ENCODE measurements at regions not wholly inside any gene's neighbourhood (a gene's known extent, or its start where the extent isn't known, plus 50 kb on each side); places are given as distances from the start of the nearest gene placed in this dataset.

- Histone ChIP-seq H3K27me3 (no peaks in the 10 kb centered on the region), H2AFZ (replicated peaks) (no peak overlapping the region)
- no peaks in the 10 kb centered on the region for H3K27me3 Mint-ChIP-seq (ENCODE audit: insufficient read depth, low read depth)
Observed at GRCh38 chr7:124318721-124319450, 286.0 kb upstream of the TMEM229A start.

GRCh38 chr7:124310934-124311390, 278.1 kb upstream of the TMEM229A start:
- no peak overlapping the region for H3K27ac Mint-ChIP-seq
- Histone ChIP-seq H2AFZ (replicated peaks) (no peak overlapping the region), H3F3A (ENCODE audit: low read depth) (no peaks in the 10 kb centered on the region), H3K36me3 (no peaks in the 10 kb centered on the region), H3K27me3 (no peaks in the 10 kb centered on the region), H3K9ac (no peak overlapping the region), H3K27ac (no peak overlapping the region), H3K4me1 (no peaks in the 10 kb centered on the region), H4K20me1 (ENCODE audit: low read depth) (no peaks in the 10 kb centered on the region), H3K79me2 (ENCODE audit: low read depth) (no peaks in the 10 kb centered on the region), H3K9me3 (ENCODE audit: low read depth) (no peaks in the 10 kb centered on the region), H3K4me2 (no peak overlapping the region), H3K4me3 (no peak overlapping the region)
- no peak for TF ChIP-seq EZH2 (IDR thresholded peaks at IDR 0.05)
- no peak for TF ChIP-seq CTCF (IDR thresholded peaks at IDR 0.05)
- no peak for TF ChIP-seq EZH2phosphoT487 (IDR thresholded peaks at IDR 0.05)
- H3K9me3 Mint-ChIP-seq: no peaks in the 10 kb centered on the region
- no peaks in the 10 kb centered on the region for H3K4me1 Mint-ChIP-seq
- H3K27me3 Mint-ChIP-seq (ENCODE audit: insufficient read depth, low read depth): no peaks in the 10 kb centered on the region
- no peak for DNase-seq (ENCODE audit: low spot score)
- H3K36me3 Mint-ChIP-seq: no peaks in the 10 kb centered on the region
- no peak overlapping the region for H3K4me3 Mint-ChIP-seq

More at GRCh38 chr7:124318721-124319450, 286.0 kb upstream of the TMEM229A start:
- H3K4me3 Mint-ChIP-seq: no peak overlapping the region
- H3K4me2 ChIP-seq: no peak overlapping the region
- no peak overlapping the region for H3K27ac Mint-ChIP-seq
- H3F3A ChIP-seq (ENCODE audit: low read depth): no peaks in the 10 kb centered on the region
- H3K36me3 ChIP-seq: no peaks in the 10 kb centered on the region
- H3K36me3 Mint-ChIP-seq: no peaks in the 10 kb centered on the region
- H4K20me1 ChIP-seq (ENCODE audit: low read depth): no peaks in the 10 kb centered on the region
- no peak overlapping the region for H3K4me3 ChIP-seq
- H3K9me3 Mint-ChIP-seq: no peaks in the 10 kb centered on the region
- no peaks in the 10 kb centered on the region for H3K9me3 ChIP-seq (ENCODE audit: low read depth)
- no peak for TF ChIP-seq EZH2 (IDR thresholded peaks at IDR 0.05)
- no peak for TF ChIP-seq EZH2phosphoT487 (IDR thresholded peaks at IDR 0.05)
- no peak for TF ChIP-seq CTCF (IDR thresholded peaks at IDR 0.05)
- no peaks in the 10 kb centered on the region for H3K4me1 ChIP-seq
- H3K9ac ChIP-seq: no peak overlapping the region
- no peak for DNase-seq (ENCODE audit: low spot score)
- no peaks in the 10 kb centered on the region for H3K79me2 ChIP-seq (ENCODE audit: low read depth)
- no peaks in the 10 kb centered on the region for H3K4me1 Mint-ChIP-seq
- no peak overlapping the region for H3K27ac ChIP-seq

- H3K9me3 Mint-ChIP-seq: peaks cover 6% of the 10 kb centered on the region
- H3K27me3 Mint-ChIP-seq (ENCODE audit: insufficient read depth, low read depth): no peaks in the 10 kb centered on the region
- H3K4me2 ChIP-seq: no peak overlapping the region
- no peaks in the 10 kb centered on the region for H3K9me3 ChIP-seq (ENCODE audit: low read depth)
- no peak overlapping the region for H3K27ac Mint-ChIP-seq
- TF ChIP-seq EZH2phosphoT487 (IDR thresholded peaks at IDR 0.05) (no peak), CTCF (IDR thresholded peaks at IDR 0.05) (no peak), EZH2 (IDR thresholded peaks at IDR 0.05) (no peak)
- no peak overlapping the region for H3K4me3 ChIP-seq
- H4K20me1 ChIP-seq (ENCODE audit: low read depth): no peaks in the 10 kb centered on the region
- no peaks in the 10 kb centered on the region for H3K27me3 ChIP-seq
- H3F3A ChIP-seq (ENCODE audit: low read depth): no peaks in the 10 kb centered on the region
- no peak overlapping the region for H2AFZ ChIP-seq (replicated peaks)
- H3K4me1 ChIP-seq: no peaks in the 10 kb centered on the region
- no peaks in the 10 kb centered on the region for H3K4me1 Mint-ChIP-seq
- no peak for DNase-seq (ENCODE audit: low spot score)
- no peak overlapping the region for H3K9ac ChIP-seq
- no peak overlapping the region for H3K4me3 Mint-ChIP-seq
- H3K79me2 ChIP-seq (ENCODE audit: low read depth): no peaks in the 10 kb centered on the region
- H3K27ac ChIP-seq: no peak overlapping the region
- no peaks in the 10 kb centered on the region for H3K36me3 ChIP-seq
- no peaks in the 10 kb centered on the region for H3K36me3 Mint-ChIP-seq
Observed at GRCh38 chr7:124308384-124308783, 275.5 kb upstream of the TMEM229A start.
